ENCODE measurements at regions not wholly inside any gene's neighbourhood (a gene's known extent, or its start where the extent isn't known, plus 50 kb on each side); places are given as distances from the start of the nearest gene placed in this dataset.
A peak's percentile ranks its signal among the peaks of the same experiment; 100 is the strongest.

GRCh38 chr12:46124848-46125619, 134.7 kb upstream of the SCAF11 start:
- TF ChIP-seq REST (IDR thresholded peaks at IDR 0.05; ENCODE audit: insufficient read depth in 1 of 2, low read depth in 2 of 2, low read length in 1 of 2) (no peak), CTCF (IDR thresholded peaks at IDR 0.05) (peak; percentile 64), TCF7L2 (IDR thresholded peaks at IDR 0.05; ENCODE audit: low read depth, low read length) (no peak)
- Histone ChIP-seq H3K9me3 (ENCODE audit: control insufficient read depth, insufficient read depth, low read depth, low read length) (no peaks in the 10 kb centered on the region), H3K4me3 (ENCODE audit: low read depth in 2 of 2, low read length in 2 of 2) (no peak overlapping the region), H3K36me3 (ENCODE audit: control insufficient read depth, insufficient read depth, low read length) (no peaks in the 10 kb centered on the region), H3K4me1 (ENCODE audit: control insufficient read depth, insufficient read depth, low read length) (peaks cover 9% of the 10 kb centered on the region; the same call in 1 of the 2 replicates), H3K27ac (ENCODE audit: low read length) (no peak overlapping the region; the same call in 1 of the 2 replicates), H3K27me3 (ENCODE audit: control insufficient read depth, insufficient read depth, low read length) (no peaks in the 10 kb centered on the region; the same call in 1 of the 2 replicates)
- POLR2A ChIA-PET = interaction anchor here (0.5 to 0.7 kb wide), 3 partner anchors 143 to 654 kb away, joined by 3 to 4 read pairs (median 3); no protein-coding TSS in a partner anchor
- peak; percentile 54 for DNase-seq (ENCODE audit: low read depth, low spot score)
- peak; percentile 98 for ATAC-seq
- BruUV-seq (replicated peaks) = no TSS peak
- in situ Hi-C loops (cut with HindIII; ENCODE audit: low pct_unique_long_range_greater_than_20kb, low sequenced_read_pairs) (no loop called here), intact Hi-C loops (cut with micrococcal nuclease; ENCODE audit: unreplicated experiment) (no loop called here)
- CTCF ChIA-PET = interaction anchor here (0.6 to 1.5 kb wide), 20 partner anchors 8 to 1428 kb away, joined by 3 to 17 read pairs (median 4); no protein-coding TSS in a partner anchor

GRCh38 chr12:46124132-46124847, 133.9 kb upstream of the SCAF11 start:
- CTCF ChIA-PET = interaction anchor here (0.6 to 1.5 kb wide), 12 partner anchors 7 to 908 kb away, joined by 3 to 7 read pairs (median 4); no protein-coding TSS in a partner anchor
- Histone ChIP-seq H3K4me1 (ENCODE audit: control insufficient read depth, insufficient read depth, low read length) (peaks cover 9% of the 10 kb centered on the region; the same call in 1 of the 2 replicates), H3K36me3 (ENCODE audit: control insufficient read depth, insufficient read depth, low read length) (no peaks in the 10 kb centered on the region), H3K4me3 (ENCODE audit: low read depth in 2 of 2, low read length in 2 of 2) (no peak overlapping the region), H3K27me3 (ENCODE audit: control insufficient read depth, insufficient read depth, low read length) (no peaks in the 10 kb centered on the region; the same call in 1 of the 2 replicates), H3K9me3 (ENCODE audit: control insufficient read depth, insufficient read depth, low read depth, low read length) (no peaks in the 10 kb centered on the region), H3K27ac (ENCODE audit: low read length) (no peak overlapping the region)
- POLR2A ChIA-PET = no interaction called here
- in situ Hi-C loops (cut with HindIII; ENCODE audit: low pct_unique_long_range_greater_than_20kb, low sequenced_read_pairs) (no loop called here), intact Hi-C loops (cut with micrococcal nuclease; ENCODE audit: unreplicated experiment) (no loop called here)
- no TSS peak for BruUV-seq (replicated peaks)
- no peak for TF ChIP-seq CTCF (IDR thresholded peaks at IDR 0.05)
- TF ChIP-seq POLR2AphosphoS5 (IDR thresholded peaks at IDR 0.05; ENCODE audit: low read depth, low read length) = no peak
- no peak for TF ChIP-seq REST (IDR thresholded peaks at IDR 0.05; ENCODE audit: insufficient read depth in 1 of 2, low read depth in 2 of 2, low read length in 1 of 2)
- no peak for TF ChIP-seq TCF7L2 (IDR thresholded peaks at IDR 0.05; ENCODE audit: low read depth, low read length)
- no peak for TF ChIP-seq SIN3A (IDR thresholded peaks at IDR 0.05; ENCODE audit: borderline replicate concordance, insufficient read depth, low read depth, low read length)
- ATAC-seq (no peak), DNase-seq (ENCODE audit: low read depth, low spot score) (no peak)
